ENCODE measurements at regions not wholly inside any gene's neighbourhood (a gene's known extent, or its start where the extent isn't known, plus 50 kb on each side); places are given as distances from the start of the nearest gene placed in this dataset.

- ChIA-PET CTCF (no interaction called here), POLR2A (no interaction called here)
- Histone ChIP-seq H3K4me1 (ENCODE audit: control insufficient read depth, insufficient read depth, low read length) (peaks cover 8% of the 10 kb centered on the region), H3K36me3 (ENCODE audit: control insufficient read depth in 2 of 2, insufficient read depth in 1 of 2, low read length in 2 of 2) (no peaks in the 10 kb centered on the region), H3K27ac (ENCODE audit: extremely low read depth, low read depth, low read length) (no peak overlapping the region), H3K4me3 (ENCODE audit: low read depth, low read length) (no peak overlapping the region), H3K9me3 (ENCODE audit: control insufficient read depth, insufficient read depth, low read depth, low read length) (no peaks in the 10 kb centered on the region)
- no peak for TF ChIP-seq ZNF768 (tag by site-specific recombination; IDR thresholded peaks at IDR 0.05)
- no peak for TF ChIP-seq ZNF311 (tag by site-specific recombination; IDR thresholded peaks at IDR 0.05; ENCODE audit: borderline replicate concordance)
- no peak for TF ChIP-seq YY2 (tag by site-specific recombination; IDR thresholded peaks at IDR 0.05)
- TF ChIP-seq ZNF624 (tag by site-specific recombination; IDR thresholded peaks at IDR 0.05), result no peak
- TF ChIP-seq ZEB2 (tag by site-specific recombination; IDR thresholded peaks at IDR 0.05), result no peak
- TF ChIP-seq ZNF132 (tag by site-specific recombination; IDR thresholded peaks at IDR 0.05; ENCODE audit: borderline replicate concordance), result no peak
- TF ChIP-seq, protein P1, sequence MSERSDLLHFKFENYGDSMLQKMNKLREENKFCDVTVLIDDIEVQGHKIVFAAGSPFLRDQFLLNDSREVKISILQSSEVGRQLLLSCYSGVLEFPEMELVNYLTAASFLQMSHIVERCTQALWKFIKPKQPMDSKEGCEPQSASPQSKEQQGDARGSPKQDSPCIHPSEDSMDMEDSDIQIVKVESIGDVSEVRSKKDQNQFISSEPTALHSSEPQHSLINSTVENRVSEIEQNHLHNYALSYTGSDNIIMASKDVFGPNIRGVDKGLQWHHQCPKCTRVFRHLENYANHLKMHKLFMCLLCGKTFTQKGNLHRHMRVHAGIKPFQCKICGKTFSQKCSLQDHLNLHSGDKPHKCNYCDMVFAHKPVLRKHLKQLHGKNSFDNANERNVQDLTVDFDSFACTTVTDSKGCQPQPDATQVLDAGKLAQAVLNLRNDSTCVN (tag by site-specific recombination; optimal IDR thresholded peaks at IDR 0.05), result no peak
- no peak for TF ChIP-seq KLF10 (tag by site-specific recombination; IDR thresholded peaks at IDR 0.05)
- no peak for TF ChIP-seq WT1 (tag by site-specific recombination; IDR thresholded peaks at IDR 0.05)
- no peak for TF ChIP-seq HOXC10 (CRISPR knock-in tag; IDR thresholded peaks at IDR 0.05)
- TF ChIP-seq ZNF324 (tag by site-specific recombination; IDR thresholded peaks at IDR 0.05), result no peak
- no peak for TF ChIP-seq ZNF585B (tag by site-specific recombination; IDR thresholded peaks at IDR 0.05)
- TF ChIP-seq ZNF785 (tag by site-specific recombination; IDR thresholded peaks at IDR 0.05), result no peak
- no peak for TF ChIP-seq ZNF701 (tag by site-specific recombination; IDR thresholded peaks at IDR 0.05)
Observed at GRCh38 chr13:106095406-106095805, 440.1 kb downstream of the EFNB2 start.

GRCh38 chr13:106090001-106090400, 445.5 kb downstream of the EFNB2 start:
- H3K27ac ChIP-seq (ENCODE audit: extremely low read depth, low read depth, low read length), result no peak overlapping the region
- no peaks in the 10 kb centered on the region for H3K4me1 ChIP-seq (ENCODE audit: control insufficient read depth, insufficient read depth, low read length)
- H3K36me3 ChIP-seq (ENCODE audit: control insufficient read depth in 2 of 2, insufficient read depth in 1 of 2, low read length in 2 of 2), result no peaks in the 10 kb centered on the region
- no peaks in the 10 kb centered on the region for H3K9me3 ChIP-seq (ENCODE audit: control insufficient read depth, insufficient read depth, low read depth, low read length)
- CTCF ChIA-PET, result interaction anchor here (0.6 kb wide), 1 partner anchor 409 kb away, joined by 3 read pairs; no protein-coding TSS in a partner anchor
- POLR2A ChIA-PET, result interaction anchor here (0.6 kb wide), 1 partner anchor 79 kb away, joined by 3 read pairs; no protein-coding TSS in a partner anchor
- H3K4me3 ChIP-seq (ENCODE audit: low read depth, low read length), result no peak overlapping the region
- TF ChIP-seq ZNF324 (tag by site-specific recombination; IDR thresholded peaks at IDR 0.05), result no peak
- no peak for TF ChIP-seq ZNF792 (tag by site-specific recombination; IDR thresholded peaks at IDR 0.05)
- TF ChIP-seq, protein P2, sequence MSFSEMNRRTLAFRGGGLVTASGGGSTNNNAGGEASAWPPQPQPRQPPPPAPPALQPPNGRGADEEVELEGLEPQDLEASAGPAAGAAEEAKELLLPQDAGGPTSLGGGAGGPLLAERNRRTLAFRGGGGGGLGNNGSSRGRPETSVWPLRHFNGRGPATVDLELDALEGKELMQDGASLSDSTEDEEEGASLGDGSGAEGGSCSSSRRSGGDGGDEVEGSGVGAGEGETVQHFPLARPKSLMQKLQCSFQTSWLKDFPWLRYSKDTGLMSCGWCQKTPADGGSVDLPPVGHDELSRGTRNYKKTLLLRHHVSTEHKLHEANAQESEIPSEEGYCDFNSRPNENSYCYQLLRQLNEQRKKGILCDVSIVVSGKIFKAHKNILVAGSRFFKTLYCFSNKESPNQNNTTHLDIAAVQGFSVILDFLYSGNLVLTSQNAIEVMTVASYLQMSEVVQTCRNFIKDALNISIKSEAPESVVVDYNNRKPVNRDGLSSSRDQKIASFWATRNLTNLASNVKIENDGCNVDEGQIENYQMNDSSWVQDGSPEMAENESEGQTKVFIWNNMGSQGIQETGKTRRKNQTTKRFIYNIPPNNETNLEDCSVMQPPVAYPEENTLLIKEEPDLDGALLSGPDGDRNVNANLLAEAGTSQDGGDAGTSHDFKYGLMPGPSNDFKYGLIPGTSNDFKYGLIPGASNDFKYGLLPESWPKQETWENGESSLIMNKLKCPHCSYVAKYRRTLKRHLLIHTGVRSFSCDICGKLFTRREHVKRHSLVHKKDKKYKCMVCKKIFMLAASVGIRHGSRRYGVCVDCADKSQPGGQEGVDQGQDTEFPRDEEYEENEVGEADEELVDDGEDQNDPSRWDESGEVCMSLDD (tag by site-specific recombination; IDR thresholded peaks at IDR 0.05), result no peak
- TF ChIP-seq, protein P3, sequence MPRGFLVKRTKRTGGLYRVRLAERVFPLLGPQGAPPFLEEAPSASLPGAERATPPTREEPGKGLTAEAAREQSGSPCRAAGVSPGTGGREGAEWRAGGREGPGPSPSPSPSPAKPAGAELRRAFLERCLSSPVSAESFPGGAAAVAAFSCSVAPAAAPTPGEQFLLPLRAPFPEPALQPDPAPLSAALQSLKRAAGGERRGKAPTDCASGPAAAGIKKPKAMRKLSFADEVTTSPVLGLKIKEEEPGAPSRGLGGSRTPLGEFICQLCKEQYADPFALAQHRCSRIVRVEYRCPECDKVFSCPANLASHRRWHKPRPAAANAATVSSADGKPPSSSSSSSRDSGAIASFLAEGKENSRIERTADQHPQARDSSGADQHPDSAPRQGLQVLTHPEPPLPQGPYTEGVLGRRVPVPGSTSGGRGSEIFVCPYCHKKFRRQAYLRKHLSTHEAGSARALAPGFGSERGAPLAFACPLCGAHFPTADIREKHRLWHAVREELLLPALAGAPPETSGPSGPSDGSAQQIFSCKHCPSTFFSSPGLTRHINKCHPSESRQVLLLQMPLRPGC (tag by site-specific recombination; IDR thresholded peaks at IDR 0.05), result no peak
